Neuron (in vitro differentiated cells): ENCODE measurements at regions not wholly inside any gene's neighbourhood (a gene's known extent, or its start where the extent isn't known, plus 50 kb on each side); places are given as distances from the start of the nearest gene placed in this dataset.

Experiments used
- H2AFZ ChIP-seq: one replicate; pipeline ENCODE4 v1.6.1; 2013; ENCODE audit warnings: low read depth, mild to moderate bottlenecking, inconsistent platforms, low read length, moderate library complexity
- H3K27me3 ChIP-seq: one replicate; pipeline ENCODE4 v1.6.1; 2013; ENCODE audit warnings: low read length; ENCODE audit not compliant: insufficient read depth
- H3K36me3 ChIP-seq: one replicate; pipeline ENCODE4 v1.6.1; 2013; ENCODE audit warnings: low read length; ENCODE audit not compliant: insufficient read depth
- H3K4me1 ChIP-seq: one replicate; pipeline ENCODE4 v1.6.1; 2013; ENCODE audit warnings: low read length; ENCODE audit not compliant: insufficient read depth
- H3K4me3 ChIP-seq: 2 replicates; pipeline ENCODE4 v1.5.1; 2013; ENCODE audit warnings: mild to moderate bottlenecking, low read length, moderate library complexity
- H3K9me3 ChIP-seq: one replicate; pipeline ENCODE4 v1.6.1; 2013; ENCODE audit warnings: low read length

GRCh38 chr18:8458546-8459215, 150.6 kb upstream of the RAB12 start:
- Histone ChIP-seq H3K36me3 (no peaks in the 10 kb centered on the region), H3K4me1 (no peaks in the 10 kb centered on the region), H2AFZ (no peak overlapping the region), H3K4me3 (no peak overlapping the region), H3K9me3 (no peaks in the 10 kb centered on the region), H3K27me3 (no peaks in the 10 kb centered on the region)

- Histone ChIP-seq H3K36me3 (no peaks in the 10 kb centered on the region), H3K4me1 (no peaks in the 10 kb centered on the region), H3K4me3 (no peak overlapping the region), H2AFZ (no peak overlapping the region), H3K27me3 (no peaks in the 10 kb centered on the region), H3K9me3 (no peaks in the 10 kb centered on the region)
These were observed 148.5 kb upstream of the RAB12 start for GRCh38 chr18:8460748-8461147.

- Histone ChIP-seq H3K36me3 (no peaks in the 10 kb centered on the region), H3K27me3 (no peaks in the 10 kb centered on the region), H3K9me3 (peaks cover 1% of the 10 kb centered on the region), H2AFZ (no peak overlapping the region), H3K4me3 (no peak overlapping the region), H3K4me1 (no peaks in the 10 kb centered on the region)
These were observed 147.7 kb upstream of the RAB12 start for GRCh38 chr18:8461544-8461943.

- H3K4me1 ChIP-seq, result no peaks in the 10 kb centered on the region
- no peak overlapping the region for H2AFZ ChIP-seq
- H3K9me3 ChIP-seq, result peaks cover 1% of the 10 kb centered on the region
- H3K4me3 ChIP-seq, result no peak overlapping the region
- H3K27me3 ChIP-seq, result no peaks in the 10 kb centered on the region
- H3K36me3 ChIP-seq, result no peaks in the 10 kb centered on the region
These were observed 146.5 kb upstream of the RAB12 start for GRCh38 chr18:8462651-8463185.

GRCh38 chr18:8463791-8464190, 145.4 kb upstream of the RAB12 start:
- Histone ChIP-seq H3K36me3 (no peaks in the 10 kb centered on the region), H2AFZ (no peak overlapping the region), H3K4me3 (no peak overlapping the region), H3K9me3 (peaks cover 1% of the 10 kb centered on the region), H3K27me3 (peaks cover 4% of the 10 kb centered on the region), H3K4me1 (peaks cover 3% of the 10 kb centered on the region)

- H3K27me3 ChIP-seq, result peaks cover 4% of the 10 kb centered on the region
- H3K4me1 ChIP-seq, result peaks cover 4% of the 10 kb centered on the region
- peaks cover 1% of the 10 kb centered on the region for H3K9me3 ChIP-seq
- no peaks in the 10 kb centered on the region for H3K36me3 ChIP-seq
- H2AFZ ChIP-seq, result no peak overlapping the region
- H3K4me3 ChIP-seq, result no peak overlapping the region
These were observed 141.0 kb upstream of the RAB12 start for GRCh38 chr18:8468191-8468590.

- peaks cover 4% of the 10 kb centered on the region for H3K27me3 ChIP-seq
- peak overlapping the region; percentile 8 for H2AFZ ChIP-seq
- no peak overlapping the region for H3K4me3 ChIP-seq
- no peaks in the 10 kb centered on the region for H3K36me3 ChIP-seq
- peaks cover 1% of the 10 kb centered on the region for H3K9me3 ChIP-seq
- H3K4me1 ChIP-seq, result peaks cover 4% of the 10 kb centered on the region
These were observed 140.3 kb upstream of the RAB12 start for GRCh38 chr18:8468921-8469335.

- no peaks in the 10 kb centered on the region for H3K36me3 ChIP-seq
- H3K9me3 ChIP-seq, result peaks cover 1% of the 10 kb centered on the region
- H2AFZ ChIP-seq, result peak overlapping the region; percentile 8
- H3K4me1 ChIP-seq, result peaks cover 4% of the 10 kb centered on the region
- peaks cover 4% of the 10 kb centered on the region for H3K27me3 ChIP-seq
- no peak overlapping the region for H3K4me3 ChIP-seq
These were observed 139.6 kb upstream of the RAB12 start for GRCh38 chr18:8469544-8470130.

GRCh38 chr18:8471372-8471771, 137.9 kb upstream of the RAB12 start:
- Histone ChIP-seq H2AFZ (no peak overlapping the region), H3K9me3 (peaks cover 1% of the 10 kb centered on the region), H3K36me3 (no peaks in the 10 kb centered on the region), H3K4me1 (peaks cover 4% of the 10 kb centered on the region), H3K27me3 (peaks cover 4% of the 10 kb centered on the region), H3K4me3 (no peak overlapping the region)

GRCh38 chr18:8474661-8475060, 134.6 kb upstream of the RAB12 start:
- Histone ChIP-seq H3K36me3 (no peaks in the 10 kb centered on the region), H2AFZ (no peak overlapping the region), H3K27me3 (no peaks in the 10 kb centered on the region), H3K4me1 (no peaks in the 10 kb centered on the region), H3K9me3 (peaks cover 2% of the 10 kb centered on the region), H3K4me3 (no peak overlapping the region)

- no peaks in the 10 kb centered on the region for H3K27me3 ChIP-seq
- no peak overlapping the region for H3K4me3 ChIP-seq
- H3K9me3 ChIP-seq, result peaks cover 2% of the 10 kb centered on the region
- H3K4me1 ChIP-seq, result no peaks in the 10 kb centered on the region
- no peaks in the 10 kb centered on the region for H3K36me3 ChIP-seq
- H2AFZ ChIP-seq, result no peak overlapping the region
These were observed 131.6 kb upstream of the RAB12 start for GRCh38 chr18:8477615-8478014.

- no peaks in the 10 kb centered on the region for H3K27me3 ChIP-seq
- no peaks in the 10 kb centered on the region for H3K36me3 ChIP-seq
- H3K4me1 ChIP-seq, result no peaks in the 10 kb centered on the region
- H3K4me3 ChIP-seq, result no peak overlapping the region
- H2AFZ ChIP-seq, result no peak overlapping the region
- peaks cover 2% of the 10 kb centered on the region for H3K9me3 ChIP-seq
These were observed 130.9 kb upstream of the RAB12 start for GRCh38 chr18:8478166-8478967.

GRCh38 chr18:8478968-8479370, 130.3 kb upstream of the RAB12 start:
- Histone ChIP-seq H2AFZ (no peak overlapping the region), H3K9me3 (peaks cover 2% of the 10 kb centered on the region), H3K4me1 (no peaks in the 10 kb centered on the region), H3K4me3 (no peak overlapping the region), H3K36me3 (no peaks in the 10 kb centered on the region), H3K27me3 (no peaks in the 10 kb centered on the region)
